Stimulated activated naive CD4-positive, alpha-beta T cell treated with Interleukin-2 at 50 U/mL for 16 hours (primary cell): ENCODE measurements at regions not wholly inside any gene's neighbourhood (a gene's known extent, or its start where the extent isn't known, plus 50 kb on each side); places are given as distances from the start of the nearest gene placed in this dataset.
"Not testable (repeated sequence)": the region's sequence is repeated elsewhere in the genome, so short reads cannot be mapped to it uniquely, and the experiment has no call there.

Source experiments
- DNase-seq: peaks from one replicate; lab custom pipeline; 2025; lab: John Stamatoyannopoulos, UW

DNA sequence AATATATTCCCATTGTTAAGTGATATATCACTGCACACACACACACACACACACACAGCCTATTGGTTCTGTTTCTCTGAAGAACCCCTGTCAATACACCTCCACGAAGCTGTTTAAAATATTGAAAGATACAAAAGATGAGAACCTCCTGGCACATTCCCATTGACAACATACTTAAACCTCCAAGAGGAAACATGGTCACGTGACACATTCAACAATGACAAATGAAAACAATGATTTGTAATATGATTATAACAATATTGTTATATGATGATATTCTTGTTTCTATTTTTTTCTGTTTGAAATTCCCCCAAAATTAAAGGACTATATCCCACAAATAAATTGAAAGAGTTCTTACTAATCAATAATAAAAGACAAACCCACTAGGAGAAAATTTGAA is 1344.9 kb downstream of the BRD1 start:
- no peak for DNase-seq

GRCh38 chr22:48482198-48482597 is 1345.5 kb downstream of the BRD1 start:
- DNase-seq: not testable (repeated sequence)

GRCh38 chr22:48481748-48482147 is 1345.9 kb downstream of the BRD1 start:
- DNase-seq: no peak

- DNase-seq: no peak
Observed at GRCh38 chr22:48478529-48479265, 1349.0 kb downstream of the BRD1 start.

DNA sequence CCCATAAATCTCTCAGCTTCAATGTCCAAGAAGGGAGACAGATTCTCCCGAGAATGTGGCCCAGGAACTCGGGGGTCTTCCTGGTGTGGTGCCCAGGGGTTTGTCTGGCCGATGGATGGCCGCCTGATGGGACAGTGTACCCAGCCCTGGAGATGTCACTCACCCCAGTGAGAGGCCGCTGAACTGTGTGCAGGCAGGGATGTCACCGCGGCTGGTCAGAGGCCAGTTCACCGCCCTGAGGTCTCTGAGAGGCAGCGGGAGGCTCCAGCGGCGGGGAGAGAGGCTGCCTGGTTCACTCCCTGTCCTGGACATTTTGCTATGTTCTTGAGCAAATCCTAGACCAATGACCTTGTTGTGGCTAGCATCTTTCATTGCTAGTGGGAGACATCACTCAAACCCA is 1349.5 kb downstream of the BRD1 start:
- DNase-seq: no peak

GRCh38 chr22:48477031-48477721 is 1350.5 kb downstream of the BRD1 start:
- DNase-seq: no peak

DNA sequence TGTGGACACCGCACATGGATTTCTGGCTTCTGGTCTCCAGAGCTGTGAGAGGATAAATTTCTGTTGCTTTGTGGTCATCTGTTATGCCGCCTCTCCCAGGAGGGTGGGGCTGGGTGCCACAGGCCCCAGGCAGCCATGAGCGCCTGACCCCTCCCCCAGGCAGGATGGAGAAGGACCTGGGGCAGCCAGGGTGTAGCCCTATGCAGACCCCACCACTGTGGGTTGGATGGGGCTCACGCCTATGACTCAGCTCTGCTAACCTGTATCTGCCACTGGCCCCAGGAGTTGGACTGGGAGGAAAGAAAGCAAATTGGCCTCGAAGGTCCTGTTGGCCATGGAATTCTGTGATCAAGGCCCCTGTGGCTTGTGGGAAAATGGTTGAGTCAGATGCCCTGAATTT is 1351.1 kb downstream of the BRD1 start:
- DNase-seq: no peak

- DNase-seq: no peak
Observed at GRCh38 chr22:48475661-48476345, 1351.9 kb downstream of the BRD1 start.

GRCh38 chr22:48474881-48475280 is 1352.8 kb downstream of the BRD1 start:
- DNase-seq: no peak

DNA sequence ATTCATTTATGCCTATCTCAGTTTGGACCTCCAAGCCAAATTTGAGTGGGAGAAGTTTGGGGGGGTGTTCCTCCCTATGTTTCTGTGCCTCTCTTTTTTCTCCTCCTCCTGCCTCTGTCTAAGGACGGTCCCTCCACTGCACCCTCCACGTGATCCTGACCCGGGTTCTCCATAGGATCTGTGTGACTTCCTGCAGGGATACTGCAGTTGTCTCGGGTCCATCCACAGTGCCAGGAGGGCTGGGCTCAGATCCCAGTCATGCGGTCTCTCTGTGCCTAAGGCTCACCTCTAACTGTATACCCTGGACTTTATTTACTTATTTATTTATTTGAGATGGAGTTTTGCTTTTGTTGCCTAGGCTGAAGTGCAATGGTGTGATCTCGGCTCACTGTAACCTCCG is 1354.5 kb downstream of the BRD1 start:
- no peak for DNase-seq

DNA sequence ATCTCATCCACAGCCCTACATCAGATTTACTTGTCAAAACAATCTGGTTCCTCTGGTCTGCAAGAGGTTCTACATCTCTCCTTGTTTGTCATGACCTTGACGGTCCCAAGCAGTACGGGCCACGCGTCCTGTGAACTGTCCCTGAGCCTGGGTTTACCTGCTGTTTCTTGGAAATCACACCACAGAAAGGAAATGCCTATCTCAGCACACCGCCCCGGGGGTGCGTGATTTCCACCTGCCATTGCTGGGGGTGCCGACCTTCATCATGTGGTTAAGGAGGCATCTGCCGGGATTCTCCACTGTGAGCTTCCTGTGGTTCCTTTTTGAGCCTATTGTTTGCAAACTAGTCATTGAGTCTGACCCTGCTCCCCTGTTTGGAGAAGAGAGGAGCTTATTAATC is 1363.4 kb downstream of the BRD1 start:
- no peak for DNase-seq

DNA sequence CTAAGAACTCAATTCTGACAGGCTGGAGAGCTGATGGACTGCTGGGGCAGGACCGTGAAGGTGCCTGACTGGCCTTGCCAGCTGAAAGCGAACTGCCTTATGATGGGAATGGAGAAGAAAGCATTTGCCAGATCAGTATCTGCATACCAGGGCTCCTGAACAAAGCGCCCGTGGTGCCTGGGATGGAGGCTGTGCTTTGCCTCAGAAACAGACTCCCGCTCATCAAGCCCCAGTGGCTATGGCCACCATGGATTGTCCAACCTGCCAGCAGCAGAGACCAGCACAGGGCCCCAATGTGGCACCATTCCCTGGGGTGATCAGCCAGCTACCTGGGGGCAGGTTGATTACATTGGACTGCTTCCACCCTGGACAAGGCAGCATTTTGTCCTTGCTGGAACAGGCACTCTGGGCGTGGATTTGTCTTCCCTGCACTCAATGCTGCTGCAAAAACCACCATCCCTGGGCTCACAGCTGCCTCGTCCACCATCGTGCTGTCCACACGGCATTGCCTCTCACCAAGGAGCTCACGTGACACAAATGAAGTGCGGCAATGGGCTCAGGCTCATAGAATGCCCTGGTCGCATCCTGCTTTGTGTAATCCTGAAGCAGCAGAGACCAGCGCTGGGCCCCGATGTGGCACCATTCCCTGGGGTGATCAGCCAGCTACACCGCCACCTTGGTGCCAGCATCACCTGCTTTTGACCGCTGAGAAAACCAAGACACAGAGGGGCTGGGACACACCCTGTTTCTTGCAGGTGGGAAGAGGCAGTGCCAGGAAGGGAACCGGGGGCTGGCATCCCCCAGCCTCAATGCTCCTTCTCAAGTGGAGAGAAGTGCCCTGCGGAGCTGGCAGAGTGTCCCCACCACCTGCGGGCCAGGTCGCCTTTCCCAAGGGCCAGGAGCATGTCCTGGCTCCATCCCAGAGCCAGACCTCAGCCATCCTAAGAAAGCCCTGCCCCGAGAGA is 1367.5 kb downstream of the BRD1 start:
- no peak for DNase-seq

DNA sequence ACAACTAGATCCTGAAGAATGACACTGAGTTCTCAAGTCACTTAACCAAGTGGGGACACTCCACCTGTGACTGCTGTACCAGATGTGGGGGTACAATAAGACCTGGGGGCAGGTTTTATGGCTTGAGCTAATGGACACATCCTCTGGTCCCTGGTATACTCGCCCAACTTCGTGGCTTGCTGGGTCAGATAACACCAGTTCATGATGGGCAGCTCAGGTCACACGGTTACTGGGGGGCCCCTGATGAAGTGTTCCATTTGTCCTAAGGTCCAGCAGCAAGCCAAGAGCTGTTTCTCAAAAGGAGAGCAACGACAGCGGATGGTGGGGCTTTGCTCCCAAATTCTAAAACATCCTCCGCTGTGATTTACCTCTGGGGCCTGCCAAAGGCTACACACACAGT is 1368.4 kb downstream of the BRD1 start:
- DNase-seq: no peak

DNA sequence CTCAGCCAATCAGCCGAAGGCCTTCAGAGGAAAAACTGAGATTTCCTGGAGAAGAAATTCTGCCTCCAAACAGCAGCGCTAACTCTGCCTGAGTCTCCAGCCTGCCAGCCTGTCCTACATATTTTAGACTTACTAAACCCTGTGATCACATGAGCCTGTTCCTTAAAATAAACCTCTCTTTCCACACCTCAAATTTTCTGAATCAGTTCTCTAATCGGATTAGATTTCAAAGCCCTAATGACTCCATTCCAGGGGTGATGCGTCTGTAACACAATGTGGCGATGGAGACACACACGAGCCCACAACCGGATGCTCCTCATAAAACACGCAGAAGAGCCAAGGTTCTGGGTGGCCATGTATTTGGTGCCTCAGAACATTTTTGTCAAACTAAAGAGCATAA is 1371.2 kb downstream of the BRD1 start:
- no peak for DNase-seq

- no peak for DNase-seq
Observed at GRCh38 chr22:48453751-48454485, 1373.8 kb downstream of the BRD1 start.

DNA sequence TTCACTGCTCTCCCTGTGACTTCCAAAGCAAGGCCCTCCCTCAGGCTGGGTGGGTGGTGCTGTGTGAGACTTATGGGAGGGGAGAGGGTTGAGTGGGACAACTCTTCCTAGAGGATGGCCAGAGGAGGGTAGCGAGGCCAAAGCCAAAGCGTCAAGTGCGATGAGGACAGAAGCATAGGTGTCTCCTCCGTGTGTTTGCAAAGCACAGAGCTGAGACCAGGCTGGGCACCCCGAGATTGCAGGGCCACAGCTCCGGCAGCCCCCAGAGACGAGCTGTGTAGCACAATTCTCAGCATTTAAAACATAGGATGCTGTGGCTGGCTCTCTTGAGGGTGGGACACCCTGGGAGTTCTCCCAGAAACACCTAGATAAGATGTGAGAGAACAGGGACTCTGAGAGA is 1374.5 kb downstream of the BRD1 start:
- DNase-seq: no peak

- DNase-seq: no peak
Observed at GRCh38 chr22:48452766-48453165, 1374.9 kb downstream of the BRD1 start.

DNA sequence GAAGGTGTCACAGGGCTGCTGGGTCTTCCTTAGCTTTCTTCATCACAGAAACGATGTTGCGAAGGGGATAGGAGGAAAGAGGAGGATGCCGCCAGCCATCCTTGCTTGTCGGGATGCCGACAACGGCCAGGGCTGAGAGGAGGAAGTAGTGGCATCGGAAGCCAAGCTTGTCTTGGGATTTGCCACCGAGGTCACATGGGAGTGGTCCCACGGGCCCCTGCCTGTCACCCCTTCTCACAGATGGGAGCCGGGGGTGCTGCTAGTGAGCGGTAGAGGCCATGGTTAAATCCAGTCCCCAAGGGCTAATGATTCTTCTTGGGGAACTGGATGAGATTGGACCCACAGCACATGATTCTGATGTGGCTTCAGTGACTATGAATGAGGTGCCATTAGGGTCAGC is 1375.8 kb downstream of the BRD1 start:
- no peak for DNase-seq

GRCh38 chr22:48450188-48450825 is 1377.4 kb downstream of the BRD1 start:
- no peak for DNase-seq

DNA sequence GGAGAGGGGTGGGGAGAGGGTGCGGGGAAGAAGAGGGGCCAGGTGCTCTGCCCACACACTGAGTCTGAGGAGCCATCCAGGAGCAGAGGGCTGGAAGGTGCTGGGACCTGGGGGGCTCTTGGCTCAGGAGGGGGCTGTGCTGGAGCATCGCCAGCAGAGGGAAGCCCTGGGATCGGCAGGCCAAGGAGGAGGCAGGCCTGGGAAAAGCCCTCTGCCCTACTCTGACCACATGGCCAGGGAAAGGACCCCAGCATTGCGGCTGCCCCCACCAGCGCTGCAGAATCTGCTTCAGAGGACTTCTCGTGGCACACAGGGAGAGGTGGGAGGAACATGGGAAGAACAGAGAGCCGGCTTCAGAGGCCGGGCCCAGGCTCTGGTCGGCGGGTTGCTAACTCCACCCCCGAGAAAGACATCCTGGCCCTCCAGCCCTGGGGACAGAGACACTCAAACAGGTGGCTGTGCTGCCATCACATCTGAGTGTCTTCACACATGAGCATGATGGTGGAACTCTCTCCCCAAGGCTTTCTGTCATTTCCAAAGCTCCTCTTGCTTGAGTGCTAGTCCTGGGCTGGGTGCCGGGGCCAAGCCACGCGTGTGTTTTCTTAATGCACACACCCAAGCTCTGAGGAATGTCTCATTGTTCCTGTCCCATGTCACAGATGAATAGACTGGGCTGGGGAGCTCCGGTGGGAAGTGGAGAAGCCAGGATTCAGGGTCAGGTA is 1378.0 kb downstream of the BRD1 start:
- DNase-seq: no peak
